Endothelial cell (in vitro differentiated cells): ENCODE measurements at regions not wholly inside any gene's neighbourhood (a gene's known extent, or its start where the extent isn't known, plus 50 kb on each side); places are given as distances from the start of the nearest gene placed in this dataset.

Experiments used
- DNase-seq: peaks from one replicate; pipeline ENCODE4 v3.0.0; 2021; ENCODE audit warnings: low spot score
- H3K27ac Mint-ChIP-seq: one replicate; pipeline ENCODE4 v1.8.0; 2021; ENCODE audit warnings: mixed read lengths, inconsistent platforms; ENCODE audit not compliant: unreplicated experiment
- H3K27me3 Mint-ChIP-seq: one replicate; pipeline ENCODE4 v1.8.0; 2021; ENCODE audit warnings: mild to moderate bottlenecking, moderate library complexity, mixed read lengths, inconsistent platforms; ENCODE audit not compliant: unreplicated experiment
- H3K36me3 Mint-ChIP-seq: one replicate; pipeline ENCODE4 v1.8.0; 2021; ENCODE audit warnings: mild to moderate bottlenecking, low read depth, mixed read lengths, inconsistent platforms; ENCODE audit not compliant: unreplicated experiment
- H3K4me1 Mint-ChIP-seq: one replicate; pipeline ENCODE4 v1.8.0; 2021; ENCODE audit warnings: mild to moderate bottlenecking, mixed read lengths, inconsistent platforms; ENCODE audit not compliant: unreplicated experiment
- H3K4me3 Mint-ChIP-seq: one replicate; pipeline ENCODE4 v1.8.0; 2021; ENCODE audit warnings: mild to moderate bottlenecking, mixed read lengths, inconsistent platforms; ENCODE audit not compliant: unreplicated experiment
- H3K9me3 Mint-ChIP-seq: one replicate; pipeline ENCODE4 v1.8.0; 2021; ENCODE audit warnings: mixed read lengths, inconsistent platforms; ENCODE audit not compliant: unreplicated experiment
- TF ChIP-seq, protein P1 (sequence below): fragments of 200-600 bp; sonication (generic); IDR thresholded peaks from one replicate; pipeline ENCODE4 v1.5.0; 2021; ENCODE audit warnings: antibody characterized with exemption; ENCODE audit not compliant: unreplicated experiment

DNA sequence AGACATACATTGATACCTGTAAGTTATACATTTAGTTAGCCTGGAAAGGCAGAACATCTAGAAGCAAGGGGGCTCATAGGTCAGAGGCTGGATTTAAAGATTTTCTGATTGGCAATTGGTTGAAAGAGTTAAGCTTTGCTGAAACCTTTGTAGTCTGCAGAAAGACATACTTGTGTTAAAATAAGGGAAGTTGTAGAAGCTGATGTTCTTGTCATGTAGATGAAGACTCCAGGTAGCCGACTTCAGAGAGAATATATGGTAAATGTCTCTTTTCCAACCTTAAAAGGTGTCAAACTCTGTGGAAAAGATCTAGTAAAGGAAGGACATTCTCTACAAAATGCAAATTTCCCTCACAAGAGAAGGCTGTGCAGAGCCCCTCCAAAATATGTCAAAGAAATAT lies 62.9 kb upstream of the ADAMTS16 start:
- Mint-ChIP-seq H3K27ac (no peak overlapping the region), H3K27me3 (peaks cover 2% of the 10 kb centered on the region), H3K4me3 (no peak overlapping the region), H3K4me1 (no peaks in the 10 kb centered on the region), H3K9me3 (peaks cover 3% of the 10 kb centered on the region), H3K36me3 (peaks cover 3% of the 10 kb centered on the region)
- no peak for DNase-seq
- TF ChIP-seq, protein P1, sequence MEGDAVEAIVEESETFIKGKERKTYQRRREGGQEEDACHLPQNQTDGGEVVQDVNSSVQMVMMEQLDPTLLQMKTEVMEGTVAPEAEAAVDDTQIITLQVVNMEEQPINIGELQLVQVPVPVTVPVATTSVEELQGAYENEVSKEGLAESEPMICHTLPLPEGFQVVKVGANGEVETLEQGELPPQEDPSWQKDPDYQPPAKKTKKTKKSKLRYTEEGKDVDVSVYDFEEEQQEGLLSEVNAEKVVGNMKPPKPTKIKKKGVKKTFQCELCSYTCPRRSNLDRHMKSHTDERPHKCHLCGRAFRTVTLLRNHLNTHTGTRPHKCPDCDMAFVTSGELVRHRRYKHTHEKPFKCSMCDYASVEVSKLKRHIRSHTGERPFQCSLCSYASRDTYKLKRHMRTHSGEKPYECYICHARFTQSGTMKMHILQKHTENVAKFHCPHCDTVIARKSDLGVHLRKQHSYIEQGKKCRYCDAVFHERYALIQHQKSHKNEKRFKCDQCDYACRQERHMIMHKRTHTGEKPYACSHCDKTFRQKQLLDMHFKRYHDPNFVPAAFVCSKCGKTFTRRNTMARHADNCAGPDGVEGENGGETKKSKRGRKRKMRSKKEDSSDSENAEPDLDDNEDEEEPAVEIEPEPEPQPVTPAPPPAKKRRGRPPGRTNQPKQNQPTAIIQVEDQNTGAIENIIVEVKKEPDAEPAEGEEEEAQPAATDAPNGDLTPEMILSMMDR: no peak

DNA sequence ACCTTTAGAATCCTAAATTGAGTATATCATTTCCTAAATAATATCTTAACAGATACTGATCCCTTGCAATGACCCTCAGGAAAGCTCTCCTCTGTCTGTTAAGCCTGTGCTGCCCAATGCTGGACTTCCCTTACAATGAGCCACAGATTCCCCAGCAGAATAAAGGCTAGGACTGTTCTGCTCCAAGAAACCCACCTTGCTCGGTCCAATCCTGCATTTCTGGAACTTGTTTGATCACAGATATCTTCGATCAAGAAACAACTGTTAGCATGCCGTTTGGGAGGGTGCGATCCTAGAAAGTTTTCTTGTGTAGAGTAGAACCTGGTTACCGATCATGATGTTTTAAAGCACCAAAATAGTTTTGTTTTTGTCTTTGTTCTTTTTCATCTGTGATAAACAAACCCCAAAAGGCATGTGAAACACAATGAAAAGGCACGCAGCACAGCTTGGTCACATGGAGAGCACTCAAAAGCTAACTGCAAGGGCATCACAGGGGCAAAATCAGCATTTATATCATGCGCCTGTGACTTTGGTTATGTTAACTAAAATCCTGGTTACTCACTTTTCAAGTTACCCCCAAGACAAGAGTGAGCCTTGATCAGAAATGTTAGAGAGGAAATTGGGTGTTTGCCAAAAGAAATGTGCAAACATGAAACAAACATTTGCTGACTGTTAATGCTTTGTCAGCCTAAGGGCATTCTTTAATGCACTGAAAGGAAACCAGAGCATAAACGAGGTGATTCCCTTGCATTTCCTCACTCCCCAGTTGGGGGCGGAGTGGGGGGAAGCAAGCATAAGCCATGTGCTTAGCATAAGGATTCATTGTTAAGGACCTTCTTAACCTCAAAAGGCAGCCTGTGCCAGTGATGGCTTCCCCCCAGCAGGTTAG lies 61.9 kb upstream of the ADAMTS16 start:
- TF ChIP-seq, protein P1: no peak
- Mint-ChIP-seq H3K4me1 (no peaks in the 10 kb centered on the region), H3K36me3 (no peaks in the 10 kb centered on the region), H3K4me3 (no peak overlapping the region), H3K27me3 (no peaks in the 10 kb centered on the region), H3K9me3 (no peaks in the 10 kb centered on the region), H3K27ac (no peak overlapping the region)
- DNase-seq: no peak

DNA sequence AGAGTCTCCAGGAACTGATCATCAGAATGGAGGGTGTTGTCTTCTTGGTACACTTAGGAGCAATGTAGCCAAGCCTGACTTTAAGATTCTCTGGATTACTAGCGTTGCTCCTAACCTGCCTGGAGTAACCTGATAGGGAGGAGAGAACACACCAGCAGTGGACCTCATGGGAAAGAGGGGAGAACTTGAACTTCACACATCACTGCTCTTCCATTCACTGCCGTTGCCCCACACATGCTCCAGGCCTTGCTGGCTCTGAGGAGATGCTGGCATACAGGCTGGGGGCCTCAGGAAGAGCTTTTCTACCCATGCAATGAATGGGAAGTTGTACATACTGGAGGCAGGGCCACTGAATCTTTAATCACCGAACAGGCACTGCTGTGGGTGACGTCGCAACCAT lies 60.3 kb upstream of the ADAMTS16 start:
- H3K9me3 Mint-ChIP-seq: no peaks in the 10 kb centered on the region
- TF ChIP-seq, protein P1: no peak
- no peak for DNase-seq
- no peak overlapping the region for H3K27ac Mint-ChIP-seq
- no peak overlapping the region for H3K4me3 Mint-ChIP-seq
- H3K27me3 Mint-ChIP-seq: no peaks in the 10 kb centered on the region
- no peaks in the 10 kb centered on the region for H3K4me1 Mint-ChIP-seq
- no peaks in the 10 kb centered on the region for H3K36me3 Mint-ChIP-seq

DNA sequence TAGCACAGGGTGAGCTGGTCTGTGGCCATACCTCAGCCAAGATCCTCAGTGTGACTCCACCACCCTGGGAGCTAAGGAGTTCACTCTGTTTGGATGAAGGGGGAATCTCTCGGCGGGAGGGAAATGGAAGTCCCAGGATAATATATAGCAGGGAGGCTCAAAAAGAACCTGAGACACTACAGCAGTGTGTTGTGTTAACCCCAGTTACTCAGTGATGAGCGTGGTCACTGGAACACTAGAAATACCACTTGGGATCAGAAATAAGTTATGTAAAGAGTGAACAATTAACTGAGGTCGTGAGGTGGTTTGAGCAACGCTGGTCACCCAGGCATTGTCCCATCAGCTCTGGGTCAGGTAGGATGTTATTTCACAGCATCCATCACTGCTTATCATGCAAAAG lies 59.3 kb upstream of the ADAMTS16 start:
- Mint-ChIP-seq H3K27me3 (no peaks in the 10 kb centered on the region), H3K4me3 (no peak overlapping the region), H3K27ac (no peak overlapping the region), H3K4me1 (no peaks in the 10 kb centered on the region), H3K36me3 (no peaks in the 10 kb centered on the region), H3K9me3 (no peaks in the 10 kb centered on the region)
- no peak for DNase-seq
- TF ChIP-seq, protein P1: no peak

DNA sequence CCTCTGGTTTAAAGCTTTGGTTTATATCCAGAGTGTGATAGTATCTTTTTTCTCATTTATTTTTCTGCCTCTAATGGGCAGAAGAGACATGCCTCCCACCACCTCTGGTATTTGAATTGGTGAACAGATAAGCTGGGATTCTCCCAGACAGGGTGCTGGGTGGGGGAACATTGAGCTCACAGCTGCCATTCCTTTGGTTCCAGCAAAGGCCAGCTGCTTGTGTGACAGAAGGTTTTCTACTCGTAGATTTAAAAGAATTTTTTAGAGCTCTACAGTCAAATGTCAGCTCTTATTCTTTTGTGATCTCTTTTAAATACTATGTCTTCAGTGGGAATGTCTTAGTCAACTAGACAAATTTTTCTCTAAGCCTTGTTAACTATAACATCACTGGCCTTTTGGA lies 54.7 kb upstream of the ADAMTS16 start:
- TF ChIP-seq, protein P1: no peak
- no peak overlapping the region for H3K4me3 Mint-ChIP-seq
- peaks cover 2% of the 10 kb centered on the region for H3K27me3 Mint-ChIP-seq

More for the DNA sequence above, 54.7 kb upstream of the ADAMTS16 start:
- no peak for DNase-seq
- Mint-ChIP-seq H3K4me1 (no peaks in the 10 kb centered on the region), H3K9me3 (no peaks in the 10 kb centered on the region), H3K36me3 (no peaks in the 10 kb centered on the region), H3K27ac (no peak overlapping the region)
